Erythroblast (primary cell): ENCODE measurements at regions not wholly inside any gene's neighbourhood (a gene's known extent, or its start where the extent isn't known, plus 50 kb on each side); places are given as distances from the start of the nearest gene placed in this dataset.

Source experiments
- GATA1 ChIP-seq: IDR thresholded peaks from 2 replicates; pipeline ENCODE4 v1.6.1; 2011; ENCODE audit warnings: low read depth, mild to moderate bottlenecking, control low read depth, low read length, moderate library complexity
- POLR2A ChIP-seq: IDR thresholded peaks from 2 replicates; pipeline ENCODE4 v1.6.1; 2011; ENCODE audit warnings: mild to moderate bottlenecking, low read length

DNA sequence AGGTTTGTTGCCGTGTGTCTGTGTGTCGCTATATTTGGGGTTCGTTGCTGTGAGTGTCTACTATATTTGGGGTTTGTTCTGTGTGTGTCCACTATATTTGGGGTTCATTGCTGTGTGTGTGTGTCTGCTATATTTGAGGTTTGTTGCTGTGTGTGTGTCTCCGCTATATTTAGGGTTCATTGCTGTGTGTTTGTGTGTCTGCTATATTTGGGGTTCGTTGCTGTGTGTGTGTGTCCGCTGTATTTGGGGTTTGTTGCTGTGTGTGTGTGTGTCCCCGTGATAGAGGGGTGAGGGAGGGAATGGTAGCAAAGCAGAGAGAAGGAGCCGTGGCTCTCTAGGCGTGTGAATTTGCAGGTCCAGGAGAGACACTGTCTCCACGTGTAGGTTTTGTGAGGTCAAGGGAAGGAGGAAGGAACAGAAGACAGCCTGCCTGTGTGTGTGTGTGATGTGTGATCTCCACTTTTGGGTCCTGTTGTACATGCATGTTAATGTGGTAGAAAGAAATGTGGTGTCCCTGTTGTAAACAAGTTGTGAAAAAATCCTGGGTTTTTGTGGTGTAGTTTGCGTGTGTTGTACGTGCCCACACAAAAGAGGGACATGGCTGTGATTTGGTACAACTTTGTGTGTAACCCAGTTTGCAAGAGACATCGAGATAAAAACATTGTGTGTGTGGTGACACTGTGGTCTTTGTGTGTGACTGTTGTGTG lies 56.3 kb upstream of the ECE1 start:
- no peak for TF ChIP-seq POLR2A
- no peak for TF ChIP-seq GATA1
